ENCODE measurements at regions not wholly inside any gene's neighbourhood (a gene's known extent, or its start where the extent isn't known, plus 50 kb on each side); places are given as distances from the start of the nearest gene placed in this dataset.
"Not testable (repeated sequence)": the region's sequence is repeated elsewhere in the genome, so short reads cannot be mapped to it uniquely, and the experiment has no call there.

GRCh38 chr20:17837179-17837578 is 131.4 kb downstream of the SNX5 start:
- no peak for DNase-seq (ENCODE audit: low read depth)

- DNase-seq (ENCODE audit: low read depth) = peak; percentile 98
Observed at GRCh38 chr20:17836303-17836861, 132.2 kb downstream of the SNX5 start.

DNA sequence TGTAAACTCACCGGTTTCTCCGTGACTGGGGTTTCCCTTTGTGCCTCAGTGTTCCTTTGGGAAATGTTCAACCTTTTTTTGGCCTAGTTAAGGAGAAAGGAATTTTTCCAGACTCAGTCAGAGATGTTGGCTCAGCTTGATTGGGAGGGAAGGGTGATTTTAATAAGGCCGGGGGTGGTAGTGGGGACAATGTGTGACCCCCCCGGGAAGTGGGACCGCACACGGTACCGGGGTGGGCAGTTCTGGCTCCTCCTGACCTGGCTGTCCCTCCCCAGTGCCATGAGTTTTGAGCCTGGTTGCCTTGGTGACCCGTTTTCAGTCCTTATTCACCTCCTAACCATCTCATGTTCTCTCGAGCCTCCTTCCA is 132.7 kb downstream of the SNX5 start:
- DNase-seq (ENCODE audit: low read depth) = no peak

DNA sequence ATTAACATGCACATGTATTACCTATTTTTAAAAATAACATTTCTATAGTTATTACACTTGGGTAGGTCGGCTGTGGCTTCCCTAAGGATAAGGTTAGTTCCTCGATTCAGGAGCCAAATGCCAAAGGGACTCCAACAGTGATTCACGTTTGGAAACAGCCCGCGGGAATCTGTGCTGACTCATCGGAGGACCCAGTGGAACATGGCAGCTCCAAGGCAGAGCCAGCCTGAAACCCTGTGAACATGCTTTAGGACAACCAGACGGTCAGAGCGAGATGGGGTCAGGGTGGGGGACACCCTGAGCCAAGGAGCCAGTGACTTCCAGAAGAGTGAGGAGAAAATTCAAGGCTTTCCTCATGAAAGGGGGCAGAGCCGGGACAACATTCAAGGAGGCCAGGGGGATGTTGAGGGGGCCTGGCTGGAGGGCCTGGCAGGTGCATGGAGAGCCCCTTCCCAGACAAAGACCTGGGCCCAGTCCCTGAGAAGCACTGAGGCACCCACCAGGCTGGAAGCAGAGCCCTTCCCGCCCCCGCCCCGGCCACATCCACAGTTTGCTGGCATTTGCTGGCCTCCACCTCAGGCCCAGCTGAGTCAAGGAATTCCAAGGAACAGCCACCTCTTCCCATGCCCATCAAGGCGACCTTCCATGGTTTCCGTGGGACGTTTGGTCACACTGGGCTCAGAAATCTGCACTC is 133.2 kb downstream of the SNX5 start:
- DNase-seq (ENCODE audit: low read depth) = no peak

GRCh38 chr20:17834804-17835203 is 133.8 kb downstream of the SNX5 start:
- no peak for DNase-seq (ENCODE audit: low read depth)

DNA sequence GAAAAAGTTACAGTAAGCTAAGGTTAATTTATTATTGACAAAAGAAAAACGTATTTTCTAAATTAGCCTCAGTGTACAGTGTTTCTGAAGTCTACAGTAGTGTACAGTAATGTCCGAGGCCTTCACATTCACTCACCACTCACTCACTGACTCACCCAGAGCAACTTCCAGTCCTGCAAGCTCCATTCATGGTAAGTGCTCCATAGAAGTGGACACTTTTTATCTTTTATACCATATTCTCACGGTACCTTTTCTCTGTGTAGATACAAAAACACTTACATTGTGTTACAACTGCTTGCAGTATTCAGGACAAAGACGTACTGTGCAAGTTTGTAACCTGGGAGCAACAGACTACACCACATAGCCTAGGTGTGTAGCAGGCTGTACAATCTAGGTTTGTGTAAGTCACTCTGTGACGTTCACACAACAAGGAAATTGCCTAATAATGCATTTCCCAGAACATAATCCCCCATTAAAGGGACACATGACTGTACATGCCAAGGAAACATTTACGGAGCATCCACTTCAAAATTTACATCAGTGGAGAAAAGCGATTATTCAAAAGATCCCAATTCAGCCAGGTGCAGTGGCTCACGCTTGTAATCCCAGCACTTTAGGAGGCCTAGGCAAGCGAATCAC is 133.4 kb downstream of the BANF2 start:
- DNase-seq (ENCODE audit: low read depth) = no peak

DNA sequence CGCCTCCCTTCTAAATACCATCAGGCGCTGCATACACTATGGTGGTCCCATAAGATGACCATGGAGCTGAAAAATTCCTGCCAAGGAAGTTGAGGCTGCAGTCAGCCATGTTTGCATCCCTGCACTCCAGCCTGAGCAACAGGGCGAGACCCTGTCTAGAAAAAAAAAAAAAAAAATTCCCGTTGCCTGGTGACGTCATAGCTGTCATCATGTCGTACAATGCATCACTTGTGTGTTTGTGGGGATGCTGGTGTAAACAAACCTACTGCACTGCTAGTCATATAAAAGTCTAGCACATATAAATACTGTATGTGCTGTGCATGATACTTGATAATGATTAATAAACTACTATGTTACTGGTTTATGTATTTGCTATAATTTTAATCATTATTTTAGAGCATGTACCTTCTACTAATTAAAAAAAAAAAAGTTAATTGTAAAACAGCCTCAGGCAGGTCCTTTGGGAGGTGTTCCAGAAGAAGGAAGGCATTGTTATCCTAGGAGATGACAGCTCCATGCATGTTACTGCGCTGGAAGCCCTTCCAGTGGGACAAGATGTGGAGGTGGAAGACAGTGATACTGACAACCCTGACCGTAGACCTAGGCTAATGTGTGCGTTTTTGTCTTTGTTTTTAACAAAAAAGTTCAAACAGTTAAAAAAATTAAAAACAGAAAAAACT is 132.6 kb downstream of the BANF2 start:
- no peak for DNase-seq (ENCODE audit: low read depth)

DNA sequence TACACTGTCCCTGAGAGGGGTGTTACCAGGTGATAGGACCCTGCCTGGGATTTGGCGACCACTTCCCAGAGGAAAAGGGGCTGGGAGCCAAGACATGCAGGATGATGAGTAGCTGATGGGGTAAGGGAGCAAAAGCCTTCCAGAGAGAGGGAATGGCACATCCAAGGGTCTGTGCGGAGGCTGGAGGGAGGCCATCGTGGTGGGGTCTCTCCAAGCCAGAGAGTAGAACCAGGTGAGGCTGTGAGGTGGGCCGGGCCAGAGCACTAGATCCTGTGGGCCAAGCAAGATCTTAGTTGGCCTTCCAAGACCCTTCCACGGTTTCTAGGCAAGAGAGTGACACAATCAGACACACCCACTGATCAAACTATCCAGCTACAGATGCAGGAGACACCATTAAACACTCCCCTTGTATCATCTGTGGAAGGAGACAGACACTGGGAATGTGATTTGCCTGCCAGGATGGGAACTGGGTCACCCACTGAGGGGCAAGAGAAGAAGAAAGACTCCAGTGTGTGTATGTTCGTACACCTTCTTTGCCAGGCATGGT is 128.9 kb downstream of the BANF2 start:
- DNase-seq (ENCODE audit: low read depth) = no peak

GRCh38 chr20:17827759-17828559 is 128.2 kb downstream of the BANF2 start:
- DNase-seq (ENCODE audit: low read depth) = no peak

DNA sequence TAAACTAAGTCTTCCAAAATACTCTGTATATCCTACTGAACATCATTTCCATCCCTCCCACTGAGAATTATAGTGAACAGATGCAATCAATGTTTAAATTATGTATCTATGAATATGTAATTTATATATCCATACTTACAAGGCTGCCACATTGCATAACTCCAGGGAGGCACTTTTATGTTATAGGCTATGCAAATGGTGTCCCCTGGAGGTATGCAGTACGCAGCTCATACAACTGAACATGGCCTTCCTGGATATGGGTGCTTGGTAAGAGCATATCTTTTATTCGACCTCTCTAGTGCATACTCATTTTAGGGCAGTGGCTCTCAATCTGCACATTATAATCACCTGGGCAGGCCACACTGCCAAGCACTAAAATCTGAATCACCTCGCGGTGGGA is 127.3 kb downstream of the BANF2 start:
- DNase-seq (ENCODE audit: low read depth) = no peak

GRCh38 chr20:17825960-17826843 is 126.4 kb downstream of the BANF2 start:
- no peak for DNase-seq (ENCODE audit: low read depth)

DNA sequence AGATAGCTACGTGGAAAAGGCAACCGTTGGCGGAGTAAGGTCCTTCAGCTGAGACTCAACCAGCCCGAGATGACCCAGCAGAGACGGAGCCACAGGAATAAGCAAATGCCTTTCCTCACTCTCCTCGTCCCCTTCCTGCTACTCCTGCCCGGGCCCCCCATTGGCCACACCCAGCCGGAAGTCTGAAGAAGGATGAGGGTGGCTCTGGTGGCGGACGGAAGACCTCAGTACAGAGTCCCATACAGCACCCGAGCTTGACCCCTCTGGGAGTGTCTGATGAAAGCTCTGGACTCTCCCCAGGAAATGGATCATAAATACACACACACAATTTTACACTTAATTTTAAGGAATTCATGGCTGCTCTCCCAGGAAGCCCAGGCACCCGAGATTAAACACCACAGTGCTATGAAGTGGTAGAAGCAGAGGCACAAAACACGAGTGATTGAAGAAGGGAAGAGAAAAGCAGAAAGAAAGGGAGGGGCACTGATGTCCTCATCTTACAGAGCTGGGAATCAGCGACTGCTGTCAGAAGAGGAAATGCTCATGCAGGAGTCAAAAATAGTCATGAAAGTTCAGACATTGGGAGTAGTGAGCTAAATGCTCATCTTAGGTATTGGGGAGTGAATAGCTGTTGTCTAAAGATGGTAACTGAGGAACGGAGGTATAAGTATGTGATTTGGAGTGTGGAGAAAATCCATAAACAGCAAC is 125.6 kb downstream of the BANF2 start:
- no peak for DNase-seq (ENCODE audit: low read depth)

GRCh38 chr20:17824676-17825251 is 125.0 kb downstream of the BANF2 start:
- no peak for DNase-seq (ENCODE audit: low read depth)

- no peak for DNase-seq (ENCODE audit: low read depth)
Observed at GRCh38 chr20:17823409-17824144, 123.8 kb downstream of the BANF2 start.

- no peak for DNase-seq (ENCODE audit: low read depth)
Observed at GRCh38 chr20:17822540-17823408, 123.0 kb downstream of the BANF2 start.

GRCh38 chr20:17822039-17822438 is 122.3 kb downstream of the BANF2 start:
- DNase-seq (ENCODE audit: low read depth) = no peak

DNA sequence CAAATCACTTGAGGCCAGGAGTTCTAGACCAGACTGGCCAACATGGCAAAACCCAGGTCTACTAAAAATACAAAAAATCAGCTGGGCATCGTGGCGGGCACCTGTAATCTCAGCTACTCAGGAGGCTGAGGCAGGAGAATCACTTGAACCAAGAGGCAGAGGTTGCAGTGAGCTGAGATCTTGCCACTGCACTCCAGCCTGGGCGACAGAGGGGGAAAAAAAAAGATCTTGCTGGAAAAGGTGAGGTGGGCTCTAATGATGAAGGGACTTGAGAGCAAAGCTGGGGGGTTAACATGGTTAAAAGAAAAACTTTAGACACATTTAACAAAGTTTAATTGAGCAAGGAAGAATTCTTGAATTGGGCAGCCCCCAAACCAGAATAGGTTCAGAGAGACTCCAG is 121.8 kb downstream of the BANF2 start:
- not testable (repeated sequence) for DNase-seq (ENCODE audit: low read depth)
